Embryonic facial prominence (tissue), 1 donor: ENCODE measurements at regions not wholly inside any gene's neighbourhood (a gene's known extent, or its start where the extent isn't known, plus 50 kb on each side); places are given as distances from the start of the nearest gene placed in this dataset.

Experiments
- DNase-seq: peaks from one replicate; pipeline ENCODE4 v3.0.0-alpha.2; 2016; ENCODE audit errors: extremely low spot score

- DNase-seq = no peak
Measured at GRCh38 chr19:32197896-32198882, 147.2 kb upstream of the ZNF507 start.

- DNase-seq = no peak
Measured at GRCh38 chr19:32199501-32200040, 145.8 kb upstream of the ZNF507 start.

GRCh38 chr19:32200312-32201038 lies 144.9 kb upstream of the ZNF507 start:
- DNase-seq = no peak

- no peak for DNase-seq
Measured at GRCh38 chr19:32201211-32201610, 144.2 kb upstream of the ZNF507 start.

- DNase-seq = no peak
Measured at GRCh38 chr19:32201636-32202051, 143.8 kb upstream of the ZNF507 start.

GRCh38 chr19:32202244-32202643 lies 143.2 kb upstream of the ZNF507 start:
- no peak for DNase-seq

- no peak for DNase-seq
Measured at GRCh38 chr19:32203161-32203560, 142.2 kb upstream of the ZNF507 start.

GRCh38 chr19:32206065-32206464 lies 139.3 kb upstream of the ZNF507 start:
- DNase-seq = no peak

GRCh38 chr19:32208060-32208459 lies 137.3 kb upstream of the ZNF507 start:
- no peak for DNase-seq

GRCh38 chr19:32219392-32219791 lies 126.0 kb upstream of the ZNF507 start:
- no peak for DNase-seq

- no peak for DNase-seq
Measured at GRCh38 chr19:32219881-32220472, 125.4 kb upstream of the ZNF507 start.

GRCh38 chr19:32220951-32221350 lies 124.5 kb upstream of the ZNF507 start:
- no peak for DNase-seq

- no peak for DNase-seq
Measured at GRCh38 chr19:32222556-32222955, 122.9 kb upstream of the ZNF507 start.

GRCh38 chr19:32223106-32223505 lies 122.3 kb upstream of the ZNF507 start:
- DNase-seq = no peak

- no peak for DNase-seq
Measured at GRCh38 chr19:32223595-32224370, 121.6 kb upstream of the ZNF507 start.

GRCh38 chr19:32224371-32225244 lies 120.8 kb upstream of the ZNF507 start:
- DNase-seq = no peak

- DNase-seq = no peak
Measured at GRCh38 chr19:32227561-32228165, 117.7 kb upstream of the ZNF507 start.

GRCh38 chr19:32230441-32230840 lies 115.0 kb upstream of the ZNF507 start:
- DNase-seq = no peak

- DNase-seq = no peak
Measured at GRCh38 chr19:32231020-32231419, 114.4 kb upstream of the ZNF507 start.

GRCh38 chr19:32231691-32232090 lies 113.7 kb upstream of the ZNF507 start:
- DNase-seq = no peak
